Liver (tissue), 8 donors: ENCODE measurements at regions not wholly inside any gene's neighbourhood (a gene's known extent, or its start where the extent isn't known, plus 50 kb on each side); places are given as distances from the start of the nearest gene placed in this dataset.

Experiments
- DNase-seq: peaks from one replicate; pipeline ENCODE4 v3.0.0-alpha.2; 2017; ENCODE audit warnings: low spot score
- H3K27ac ChIP-seq, 2 donors: one replicate each; pipeline ENCODE4 v1.7.0; 2013; ENCODE audit warnings: inconsistent platforms in 2 of 2, low read length in 2 of 2, control low read depth in 1 of 2, low read depth in 1 of 2, mild to moderate bottlenecking in 1 of 2
- H3K27me3 ChIP-seq, 4 donors: one replicate each; pipeline versions ENCODE4 v1.6.1 to v1.7.0; 2013; ENCODE audit warnings: low read length in 3 of 4, inconsistent platforms in 1 of 4, mild to moderate bottlenecking in 1 of 4, moderate library complexity in 1 of 4; ENCODE audit not compliant: control insufficient read depth in 4 of 4, insufficient read depth in 4 of 4
- H3K36me3 ChIP-seq, 4 donors: one replicate each; pipeline versions ENCODE4 v1.6.1 to v1.7.0; 2013; ENCODE audit warnings: low read length in 3 of 4, mild to moderate bottlenecking in 3 of 4, low read depth in 1 of 4, moderate library complexity in 1 of 4; ENCODE audit not compliant: control insufficient read depth in 4 of 4, insufficient read depth in 3 of 4
- H3K4me1 ChIP-seq, 4 donors: one replicate each; pipeline versions ENCODE4 v1.6.1 to v1.7.0; 2013; ENCODE audit warnings: low read length in 3 of 4, mild to moderate bottlenecking in 3 of 4, moderate library complexity in 1 of 4; ENCODE audit not compliant: control insufficient read depth in 4 of 4, insufficient read depth in 4 of 4
- H3K4me3 ChIP-seq, 3 donors: one replicate each; pipeline versions ENCODE4 v1.6.1 to v1.7.0; 2013; ENCODE audit warnings: low read length in 3 of 3, control low read depth in 1 of 3, low read depth in 1 of 3, mild to moderate bottlenecking in 1 of 3
- H3K9ac ChIP-seq, 2 donors: one replicate each; pipeline ENCODE4 v1.7.0; 2013; ENCODE audit warnings: low read length in 2 of 2, mild to moderate bottlenecking in 2 of 2, moderate library complexity in 2 of 2, control low read depth in 1 of 2, low read depth in 1 of 2
- H3K9me3 ChIP-seq, 4 donors: one replicate each; pipeline versions ENCODE4 v1.6.1 to v1.7.0; 2013; ENCODE audit warnings: low read length in 3 of 4; ENCODE audit not compliant: control insufficient read depth in 4 of 4
- ATF3 ChIP-seq: IDR thresholded peaks from 2 replicates; pipeline ENCODE4 v1.6.1; 2016; ENCODE audit warnings: antibody characterized with exemption
- FOXA1 ChIP-seq: IDR thresholded peaks from 2 replicates; pipeline ENCODE4 v1.6.1; 2016; ENCODE audit warnings: antibody characterized with exemption
- FOXA2 ChIP-seq: IDR thresholded peaks from 2 replicates; pipeline ENCODE4 v1.6.1; 2016; ENCODE audit warnings: antibody characterized with exemption
- GABPA ChIP-seq, 2 donors: IDR thresholded peaks in 1 of 2; conservative IDR thresholded peaks in 1 of 2; 2 replicates each; pipeline ENCODE4 v1.6.1; 2016; ENCODE audit warnings: antibody characterized with exemption in 2 of 2, mild to moderate bottlenecking in 1 of 2, moderate library complexity in 1 of 2
- HNF4A ChIP-seq, 2 donors: conservative IDR thresholded peaks; 2 replicates each; pipeline ENCODE4 v1.6.1; 2016; ENCODE audit warnings: antibody characterized with exemption in 2 of 2, mild to moderate bottlenecking in 2 of 2
- HNF4G ChIP-seq: IDR thresholded peaks from 2 replicates; pipeline ENCODE4 v1.6.1; 2016; ENCODE audit warnings: antibody characterized with exemption
- JUND ChIP-seq, 2 donors: IDR thresholded peaks; 2 replicates each; pipeline ENCODE4 v1.6.1; 2016; ENCODE audit warnings: antibody characterized with exemption in 2 of 2
- NR2F2 ChIP-seq: IDR thresholded peaks from 2 replicates; pipeline ENCODE4 v1.6.1; 2016; ENCODE audit warnings: antibody characterized with exemption
- RAD21 ChIP-seq, 2 donors: IDR thresholded peaks; 2 replicates each; pipeline ENCODE4 v1.6.1; 2016; ENCODE audit warnings: antibody characterized with exemption in 2 of 2, mild to moderate bottlenecking in 2 of 2
- RXRA ChIP-seq, 2 donors: IDR thresholded peaks; 2 replicates each; pipeline ENCODE4 v1.6.1; 2017 to 2018; ENCODE audit warnings: antibody characterized with exemption in 2 of 2, mild to moderate bottlenecking in 1 of 2
- SP1 ChIP-seq: IDR thresholded peaks from 2 replicates; pipeline ENCODE4 v1.6.1; 2018; ENCODE audit warnings: antibody characterized with exemption, mild to moderate bottlenecking
- TAF1 ChIP-seq: conservative IDR thresholded peaks from 2 replicates; pipeline ENCODE4 v1.6.1; 2016; ENCODE audit warnings: antibody characterized with exemption, mild to moderate bottlenecking
- YY1 ChIP-seq: IDR thresholded peaks from 2 replicates; pipeline ENCODE4 v1.6.1; 2016; ENCODE audit warnings: antibody characterized with exemption, mild to moderate bottlenecking
- ZBTB33 ChIP-seq: IDR thresholded peaks from 2 replicates; pipeline ENCODE4 v1.6.1; 2016; ENCODE audit warnings: antibody characterized with exemption
- WGBS: extraction: QIAGEN DNeasy Blood & Tissue Kit; methylation state at CpG from one replicate; pipeline ENCODE4 v1.1.7; 2013; 5-methylcytosine and 5-hydroxymethylcytosine counted together
- TF ChIP-seq, protein P1 (sequence below): fragments of 150-350 bp; IDR thresholded peaks from 2 replicates; pipeline ENCODE4 v1.5.1; 2017; ENCODE audit warnings: improper control_type of control experiment, low read depth, low read length; ENCODE audit not compliant: missing input control
- donor health status: healthy.
- donor health status: healthy.
- donor health status: healthy.
- donor health status: healthy.
- donor health status: healthy.

- no peaks in the 10 kb centered on the region for H3K27me3 ChIP-seq
- DNase-seq = no peak
Measured at GRCh38 chr7:3194501-3195141, 106.4 kb upstream of the SDK1 start.

GRCh38 chr7:3195160-3195559 lies 105.9 kb upstream of the SDK1 start:
- no peak for DNase-seq
- no peaks in the 10 kb centered on the region for H3K4me1 ChIP-seq
- no peak overlapping the region for H3K9ac ChIP-seq
- no peak overlapping the region for H3K4me3 ChIP-seq
- TF ChIP-seq HNF4G = no peak
- TF ChIP-seq YY1 = no peak
- no peak for TF ChIP-seq FOXA2
- TF ChIP-seq ATF3 = no peak
- no peak for TF ChIP-seq RXRA (IDR thresholded peaks at IDR 0.05)
- TF ChIP-seq SP1 = no peak
- TF ChIP-seq GABPA (IDR thresholded peaks at IDR 0.05 in 1 of 2, conservative IDR thresholded peaks at IDR 0.05 in 1 of 2) = no peak
- TF ChIP-seq NR2F2 = no peak
- TF ChIP-seq, protein P1, sequence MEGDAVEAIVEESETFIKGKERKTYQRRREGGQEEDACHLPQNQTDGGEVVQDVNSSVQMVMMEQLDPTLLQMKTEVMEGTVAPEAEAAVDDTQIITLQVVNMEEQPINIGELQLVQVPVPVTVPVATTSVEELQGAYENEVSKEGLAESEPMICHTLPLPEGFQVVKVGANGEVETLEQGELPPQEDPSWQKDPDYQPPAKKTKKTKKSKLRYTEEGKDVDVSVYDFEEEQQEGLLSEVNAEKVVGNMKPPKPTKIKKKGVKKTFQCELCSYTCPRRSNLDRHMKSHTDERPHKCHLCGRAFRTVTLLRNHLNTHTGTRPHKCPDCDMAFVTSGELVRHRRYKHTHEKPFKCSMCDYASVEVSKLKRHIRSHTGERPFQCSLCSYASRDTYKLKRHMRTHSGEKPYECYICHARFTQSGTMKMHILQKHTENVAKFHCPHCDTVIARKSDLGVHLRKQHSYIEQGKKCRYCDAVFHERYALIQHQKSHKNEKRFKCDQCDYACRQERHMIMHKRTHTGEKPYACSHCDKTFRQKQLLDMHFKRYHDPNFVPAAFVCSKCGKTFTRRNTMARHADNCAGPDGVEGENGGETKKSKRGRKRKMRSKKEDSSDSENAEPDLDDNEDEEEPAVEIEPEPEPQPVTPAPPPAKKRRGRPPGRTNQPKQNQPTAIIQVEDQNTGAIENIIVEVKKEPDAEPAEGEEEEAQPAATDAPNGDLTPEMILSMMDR = no peak
- no peak for TF ChIP-seq HNF4A (conservative IDR thresholded peaks at IDR 0.05)
- no peak for TF ChIP-seq TAF1
- no peak overlapping the region for H3K27ac ChIP-seq
- H3K9me3 ChIP-seq = peaks cover 0 to 2% (median 0%) of the 10 kb centered on the region in 4 donors
- no peaks in the 10 kb centered on the region for H3K27me3 ChIP-seq
- H3K36me3 ChIP-seq = no peaks in the 10 kb centered on the region
- WGBS = 85% methylated on average over 6 of the region's 6 CpGs

More at GRCh38 chr7:3194501-3195141, 106.4 kb upstream of the SDK1 start:
- H3K4me1 ChIP-seq = no peaks in the 10 kb centered on the region
- H3K27ac ChIP-seq = no peak overlapping the region
- H3K9me3 ChIP-seq = no peaks in the 10 kb centered on the region
- 55% methylated on average over 7 of the region's 7 CpGs for WGBS
- no peak overlapping the region for H3K9ac ChIP-seq
- no peak for TF ChIP-seq FOXA2
- TF ChIP-seq HNF4A (conservative IDR thresholded peaks at IDR 0.05) = no peak
- no peak for TF ChIP-seq YY1
- TF ChIP-seq RAD21 (IDR thresholded peaks at IDR 0.05) = no peak
- TF ChIP-seq NR2F2 = no peak
- TF ChIP-seq HNF4G = no peak
- no peak for TF ChIP-seq ZBTB33
- no peak for TF ChIP-seq FOXA1
- TF ChIP-seq SP1 = no peak
- TF ChIP-seq, protein P1 = no peak
- no peak for TF ChIP-seq JUND (IDR thresholded peaks at IDR 0.05)
- no peaks in the 10 kb centered on the region for H3K36me3 ChIP-seq
- H3K4me3 ChIP-seq = no peak overlapping the region
